22Rv1 (cell line): ENCODE measurements at regions not wholly inside any gene's neighbourhood (a gene's known extent, or its start where the extent isn't known, plus 50 kb on each side); places are given as distances from the start of the nearest gene placed in this dataset.

Experiments used
- H3K27ac ChIP-seq: fragments of 450-650 bp; 2 replicates; pipeline ENCODE4 v1.5.1; 2017
- CTCF ChIP-seq: fragments of 450-650 bp; IDR thresholded peaks from 2 replicates; pipeline ENCODE4 v1.5.1; 2017; ENCODE audit warnings: mild to moderate bottlenecking
- ZFX ChIP-seq: fragments of 450-650 bp; IDR thresholded peaks from 2 replicates; pipeline ENCODE4 v1.6.1; 2017; ENCODE audit warnings: antibody characterized with exemption, borderline replicate concordance

GRCh38 chr10:130440971-130441370 lies 304.8 kb downstream of the GLRX3 start:
- no peak overlapping the region for H3K27ac ChIP-seq
- TF ChIP-seq CTCF, result no peak

GRCh38 chr10:130443066-130443465 lies 306.9 kb downstream of the GLRX3 start:
- H3K27ac ChIP-seq, result no peak overlapping the region
- no peak for TF ChIP-seq CTCF
- no peak for TF ChIP-seq ZFX

- H3K27ac ChIP-seq, result no peak overlapping the region
- TF ChIP-seq ZFX, result no peak
- no peak for TF ChIP-seq CTCF
Measured at GRCh38 chr10:130453036-130453720, 317.0 kb downstream of the GLRX3 start.

GRCh38 chr10:130453721-130454542 lies 317.7 kb downstream of the GLRX3 start:
- no peak for TF ChIP-seq CTCF
- TF ChIP-seq ZFX, result no peak
- no peak overlapping the region for H3K27ac ChIP-seq

GRCh38 chr10:130454543-130455000 lies 318.4 kb downstream of the GLRX3 start:
- TF ChIP-seq ZFX, result no peak
- no peak overlapping the region for H3K27ac ChIP-seq

- no peak for TF ChIP-seq ZFX
- no peak for TF ChIP-seq CTCF
- H3K27ac ChIP-seq, result no peak overlapping the region
Measured at GRCh38 chr10:130455111-130455695, 319.0 kb downstream of the GLRX3 start.

- no peak for TF ChIP-seq ZFX
- no peak for TF ChIP-seq CTCF
- no peak overlapping the region for H3K27ac ChIP-seq
Measured at GRCh38 chr10:130455791-130456190, 319.6 kb downstream of the GLRX3 start.
